Lung (tissue), 11 donors: ENCODE measurements at regions not wholly inside any gene's neighbourhood (a gene's known extent, or its start where the extent isn't known, plus 50 kb on each side); places are given as distances from the start of the nearest gene placed in this dataset.

ENCODE experiments used
- ATAC-seq: fragments of 200-7000 bp; cut with Tn5 transposase; one replicate; pipeline ENCODE4 v1.9.1; 2020; ENCODE audit warnings: moderate number of reproducible peaks; ENCODE audit not compliant: insufficient read depth, low FRiP score
- DNase-seq, 3 donors: peaks; one replicate each; pipeline ENCODE4 v3.0.0-alpha.2; 2013 to 2017
- H3K27ac ChIP-seq, 2 donors: one replicate each; pipeline ENCODE4 v1.5.1; 2013; ENCODE audit warnings: mild to moderate bottlenecking in 2 of 2, moderate library complexity in 2 of 2, control low read depth in 1 of 2, inconsistent platforms in 1 of 2, low read depth in 1 of 2, low read length in 1 of 2
- H3K27me3 ChIP-seq, 3 donors: one replicate each; pipeline ENCODE4 v1.5.1; 2013; ENCODE audit warnings: low read length in 2 of 3; ENCODE audit not compliant: control insufficient read depth in 3 of 3, insufficient read depth in 3 of 3
- H3K36me3 ChIP-seq, 4 donors: one replicate each; pipeline ENCODE4 v1.5.1; 2013; ENCODE audit warnings: low read length in 4 of 4, mild to moderate bottlenecking in 1 of 4, moderate library complexity in 1 of 4; ENCODE audit not compliant: control insufficient read depth in 4 of 4, insufficient read depth in 4 of 4
- H3K4me1 ChIP-seq, 5 donors: one replicate each; pipeline ENCODE4 v1.5.1; 2013; ENCODE audit warnings: low read length in 5 of 5, mild to moderate bottlenecking in 2 of 5, moderate library complexity in 1 of 5; ENCODE audit not compliant: control insufficient read depth in 5 of 5, insufficient read depth in 5 of 5
- H3K4me3 ChIP-seq: one replicate; pipeline ENCODE4 v1.5.1; 2013; ENCODE audit warnings: mild to moderate bottlenecking, control low read depth, moderate library complexity
- H3K9ac ChIP-seq, 2 donors: one replicate each; pipeline ENCODE4 v1.5.1; 2013; ENCODE audit warnings: low read length in 2 of 2, control low read depth in 1 of 2; ENCODE audit not compliant: insufficient read depth in 1 of 2
- H3K9me3 ChIP-seq, 4 donors: one replicate each; pipeline ENCODE4 v1.5.1; 2013; ENCODE audit warnings: low read length in 3 of 4, mild to moderate bottlenecking in 1 of 4, moderate library complexity in 1 of 4; ENCODE audit not compliant: control insufficient read depth in 4 of 4, insufficient read depth in 3 of 4
- CTCF ChIP-seq: IDR thresholded peaks from 2 replicates; pipeline ENCODE4 v1.5.1; 2012; ENCODE audit warnings: mild to moderate bottlenecking; ENCODE audit errors: control extremely low read depth, extremely low read depth
- WGBS, 2 donors: extraction: QIAGEN DNeasy Blood & Tissue Kit; methylation state at CpG; one replicate each; pipeline ENCODE4 v1.1.7; 2013; 5-methylcytosine and 5-hydroxymethylcytosine counted together
- donor health status: control.
- donor health status: control.
- donor health status: Bipolar disorder and iron deficiency.
- donor health status: healthy.
- donor health status: DM: yes; HTN: yes; CAD: no.

GRCh38 chr20:62587757-62588402 lies 54.4 kb upstream of the SLCO4A1 start:
- Histone ChIP-seq H3K9me3 (no peaks in the 10 kb centered on the region), H3K36me3 (no peaks in the 10 kb centered on the region), H3K4me3 (no peak overlapping the region), H3K27me3 (peaks cover 0 to 41% (median 3%) of the 10 kb centered on the region in 3 donors), H3K27ac (no peak overlapping the region), H3K9ac (no peak overlapping the region), H3K4me1 (peaks cover 0 to 3% (median 0%) of the 10 kb centered on the region in 5 donors)
- 45 to 46% methylated on average over 19 to 20 of the region's 20 CpGs for WGBS, 2 donors
- TF ChIP-seq CTCF = no peak
- ATAC-seq (no peak), DNase-seq (peak; percentile 45 to 49 (median 46))

- Histone ChIP-seq H3K27ac (no peak overlapping the region), H3K9me3 (no peaks in the 10 kb centered on the region), H3K4me3 (no peak overlapping the region), H3K36me3 (no peaks in the 10 kb centered on the region), H3K9ac (no peak overlapping the region), H3K4me1 (peaks cover 0 to 3% (median 0%) of the 10 kb centered on the region in 5 donors), H3K27me3 (peaks cover 0 to 39% (median 3%) of the 10 kb centered on the region in 3 donors)
- no peak for DNase-seq
- WGBS, 2 donors = 80 to 85% methylated on average over 13 of the region's 13 CpGs
- no peak for ATAC-seq
- no peak for TF ChIP-seq CTCF
Observed at GRCh38 chr20:62588458-62589149, 53.7 kb upstream of the SLCO4A1 start.

- Histone ChIP-seq H3K27me3 (peaks cover 0 to 38% (median 6%) of the 10 kb centered on the region in 3 donors), H3K4me1 (peaks cover 0 to 3% (median 0%) of the 10 kb centered on the region in 5 donors), H3K36me3 (no peaks in the 10 kb centered on the region), H3K9ac (no peak overlapping the region), H3K4me3 (no peak overlapping the region), H3K9me3 (no peaks in the 10 kb centered on the region), H3K27ac (no peak overlapping the region)
- DNase-seq = no peak
- 69 to 78% methylated on average over 9 of the region's 9 CpGs for WGBS, 2 donors
- ATAC-seq = no peak
- TF ChIP-seq CTCF = no peak
Observed at GRCh38 chr20:62589150-62589498, 53.2 kb upstream of the SLCO4A1 start.
